HUES6 (cell line): ENCODE measurements at regions not wholly inside any gene's neighbourhood (a gene's known extent, or its start where the extent isn't known, plus 50 kb on each side); places are given as distances from the start of the nearest gene placed in this dataset.

Source experiments
- H3K27ac ChIP-seq: 2 replicates; pipeline ENCODE4 v1.7.0; 2013; ENCODE audit warnings: low read depth, mild to moderate bottlenecking, low read length, inconsistent platforms
- H3K27me3 ChIP-seq: 2 replicates; pipeline ENCODE4 v1.6.1; 2013; ENCODE audit warnings: low read length; ENCODE audit not compliant: control insufficient read depth, insufficient read depth
- H3K36me3 ChIP-seq: 2 replicates; pipeline ENCODE4 v1.6.1; 2013; ENCODE audit warnings: low read length; ENCODE audit not compliant: control insufficient read depth, insufficient read depth
- H3K4me1 ChIP-seq: 2 replicates; pipeline ENCODE4 v1.6.1; 2013; ENCODE audit warnings: low read length; ENCODE audit not compliant: control insufficient read depth, insufficient read depth
- H3K4me3 ChIP-seq: 2 replicates; pipeline ENCODE4 v1.5.1; 2013; ENCODE audit warnings: low read depth, low read length
- H3K9ac ChIP-seq: one replicate; pipeline ENCODE4 v1.6.1; 2013; ENCODE audit warnings: mild to moderate bottlenecking, low read length
- H3K9me3 ChIP-seq: 2 replicates; pipeline ENCODE4 v1.6.1; 2013; ENCODE audit warnings: low read depth, low read length; ENCODE audit not compliant: control insufficient read depth, insufficient read depth

- Histone ChIP-seq H3K27me3 (no peaks in the 10 kb centered on the region), H3K27ac (no peak overlapping the region), H3K36me3 (no peaks in the 10 kb centered on the region), H3K4me3 (no peak overlapping the region), H3K9ac (no peak overlapping the region), H3K9me3 (no peaks in the 10 kb centered on the region), H3K4me1 (peaks cover 7% of the 10 kb centered on the region; the same call in 1 of the 2 replicates)
Measured at GRCh38 chr2:66334237-66335029, 100.5 kb upstream of the MEIS1 start.

GRCh38 chr2:66331176-66331575, 103.7 kb upstream of the MEIS1 start:
- peaks cover 20% of the 10 kb centered on the region; the same call in 1 of the 2 replicates for H3K4me1 ChIP-seq
- no peak overlapping the region for H3K4me3 ChIP-seq
- no peaks in the 10 kb centered on the region for H3K36me3 ChIP-seq
- no peaks in the 10 kb centered on the region for H3K27me3 ChIP-seq
- no peak overlapping the region for H3K27ac ChIP-seq
- H3K9ac ChIP-seq, result no peak overlapping the region
- no peaks in the 10 kb centered on the region for H3K9me3 ChIP-seq

DNA sequence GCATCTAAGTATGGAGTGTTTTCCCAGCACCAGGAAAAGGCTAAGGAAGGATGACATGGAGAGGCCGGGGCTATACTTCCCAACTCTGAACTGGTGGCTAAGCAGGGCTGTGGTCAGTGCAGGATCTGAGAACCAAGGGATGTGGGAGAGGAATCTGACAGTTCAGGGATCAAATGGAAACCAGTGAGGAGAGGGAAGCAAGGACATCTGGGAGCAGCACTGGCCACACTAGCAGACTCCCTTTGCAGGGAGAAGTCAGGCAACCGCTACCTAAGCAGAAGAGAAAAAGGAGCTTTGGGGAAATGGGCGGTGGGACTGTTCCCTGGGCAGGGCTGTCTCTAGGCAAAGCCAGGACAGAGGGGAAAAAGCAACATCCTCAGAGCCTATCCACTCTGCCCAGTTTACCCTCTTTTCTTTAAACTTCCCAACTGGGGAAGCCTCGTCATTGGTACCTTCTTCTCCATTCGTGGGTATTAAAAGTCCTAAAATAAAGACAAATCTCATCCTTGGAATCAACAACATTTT, 105.8 kb upstream of the MEIS1 start:
- H3K9ac ChIP-seq, result no peak overlapping the region
- H3K9me3 ChIP-seq, result no peaks in the 10 kb centered on the region
- no peaks in the 10 kb centered on the region for H3K27me3 ChIP-seq
- peaks cover 22% of the 10 kb centered on the region; the same call in 1 of the 2 replicates for H3K4me1 ChIP-seq
- H3K27ac ChIP-seq, result no peak overlapping the region
- no peak overlapping the region for H3K4me3 ChIP-seq
- H3K36me3 ChIP-seq, result no peaks in the 10 kb centered on the region

GRCh38 chr2:66327066-66327740, 107.7 kb upstream of the MEIS1 start:
- no peak overlapping the region for H3K27ac ChIP-seq
- H3K9ac ChIP-seq, result no peak overlapping the region
- H3K9me3 ChIP-seq, result no peaks in the 10 kb centered on the region
- H3K36me3 ChIP-seq, result no peaks in the 10 kb centered on the region
- no peaks in the 10 kb centered on the region for H3K27me3 ChIP-seq
- H3K4me3 ChIP-seq, result no peak overlapping the region
- peaks cover 30% of the 10 kb centered on the region for H3K4me1 ChIP-seq

- Histone ChIP-seq H3K4me3 (no peak overlapping the region), H3K27me3 (no peaks in the 10 kb centered on the region), H3K27ac (no peak overlapping the region), H3K9ac (no peak overlapping the region), H3K36me3 (no peaks in the 10 kb centered on the region), H3K4me1 (peaks cover 30% of the 10 kb centered on the region), H3K9me3 (no peaks in the 10 kb centered on the region)
Measured at GRCh38 chr2:66324909-66325528, 109.9 kb upstream of the MEIS1 start.

DNA sequence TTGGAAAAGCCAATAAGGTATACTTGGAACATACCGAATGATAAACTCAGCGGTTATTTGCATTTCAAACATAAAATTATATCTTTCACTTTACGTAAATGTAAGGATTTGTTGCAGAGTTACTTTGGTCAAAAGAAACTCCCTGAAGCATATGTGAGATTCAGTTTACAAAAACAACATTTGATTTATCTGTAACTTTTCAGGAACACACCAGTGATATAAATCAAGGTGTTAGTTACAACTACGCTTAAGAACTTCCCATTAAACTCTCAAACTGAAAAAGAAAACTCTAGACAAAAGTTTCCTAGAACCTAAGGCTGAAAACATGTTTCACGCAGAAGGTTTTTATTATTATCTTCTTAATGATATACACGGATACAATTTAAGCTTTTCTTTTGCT, 110.6 kb upstream of the MEIS1 start:
- H3K27me3 ChIP-seq, result no peaks in the 10 kb centered on the region
- H3K36me3 ChIP-seq, result no peaks in the 10 kb centered on the region
- H3K4me1 ChIP-seq, result peaks cover 25% of the 10 kb centered on the region
- no peaks in the 10 kb centered on the region for H3K9me3 ChIP-seq
- no peak overlapping the region for H3K9ac ChIP-seq
- no peak overlapping the region for H3K4me3 ChIP-seq
- H3K27ac ChIP-seq, result no peak overlapping the region

GRCh38 chr2:66323406-66323805, 111.5 kb upstream of the MEIS1 start:
- Histone ChIP-seq H3K9ac (no peak overlapping the region), H3K27me3 (no peaks in the 10 kb centered on the region), H3K9me3 (no peaks in the 10 kb centered on the region), H3K36me3 (no peaks in the 10 kb centered on the region), H3K27ac (no peak overlapping the region), H3K4me1 (peaks cover 25% of the 10 kb centered on the region), H3K4me3 (no peak overlapping the region)

- no peaks in the 10 kb centered on the region for H3K36me3 ChIP-seq
- no peaks in the 10 kb centered on the region for H3K9me3 ChIP-seq
- no peak overlapping the region for H3K9ac ChIP-seq
- no peak overlapping the region for H3K27ac ChIP-seq
- peaks cover 28% of the 10 kb centered on the region for H3K4me1 ChIP-seq
- no peaks in the 10 kb centered on the region for H3K27me3 ChIP-seq
- H3K4me3 ChIP-seq, result no peak overlapping the region
Measured at GRCh38 chr2:66322506-66323260, 112.2 kb upstream of the MEIS1 start.

DNA sequence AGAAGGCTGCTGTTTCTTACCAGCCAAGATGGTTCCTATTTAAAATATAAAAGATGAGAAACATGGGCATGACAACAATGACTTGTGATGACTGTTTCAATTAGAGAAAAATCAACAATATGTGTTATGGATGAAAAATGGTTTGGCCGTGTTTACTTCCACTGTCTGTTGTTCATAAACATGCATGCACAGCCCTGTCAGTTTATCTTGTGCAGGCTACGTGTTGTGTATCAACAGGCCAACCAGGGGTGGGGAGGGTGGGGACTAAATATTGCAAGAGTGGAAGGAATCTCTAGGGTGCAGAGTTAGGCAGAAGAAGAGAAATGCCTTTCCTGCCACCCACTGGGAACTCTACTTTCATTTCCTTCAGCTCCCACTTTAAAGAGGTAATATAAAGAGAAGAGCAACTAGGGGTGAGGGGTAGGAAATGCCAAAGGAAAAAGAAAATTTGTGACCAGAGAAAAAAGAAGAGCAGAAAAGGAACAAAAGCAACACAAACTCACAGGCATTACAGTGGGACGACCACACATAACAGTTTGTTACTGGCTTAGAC, 116.8 kb upstream of the MEIS1 start:
- Histone ChIP-seq H3K27ac (no peak overlapping the region), H3K9ac (no peak overlapping the region), H3K36me3 (no peaks in the 10 kb centered on the region), H3K27me3 (no peaks in the 10 kb centered on the region), H3K9me3 (no peaks in the 10 kb centered on the region), H3K4me1 (peaks cover 24% of the 10 kb centered on the region), H3K4me3 (no peak overlapping the region)

DNA sequence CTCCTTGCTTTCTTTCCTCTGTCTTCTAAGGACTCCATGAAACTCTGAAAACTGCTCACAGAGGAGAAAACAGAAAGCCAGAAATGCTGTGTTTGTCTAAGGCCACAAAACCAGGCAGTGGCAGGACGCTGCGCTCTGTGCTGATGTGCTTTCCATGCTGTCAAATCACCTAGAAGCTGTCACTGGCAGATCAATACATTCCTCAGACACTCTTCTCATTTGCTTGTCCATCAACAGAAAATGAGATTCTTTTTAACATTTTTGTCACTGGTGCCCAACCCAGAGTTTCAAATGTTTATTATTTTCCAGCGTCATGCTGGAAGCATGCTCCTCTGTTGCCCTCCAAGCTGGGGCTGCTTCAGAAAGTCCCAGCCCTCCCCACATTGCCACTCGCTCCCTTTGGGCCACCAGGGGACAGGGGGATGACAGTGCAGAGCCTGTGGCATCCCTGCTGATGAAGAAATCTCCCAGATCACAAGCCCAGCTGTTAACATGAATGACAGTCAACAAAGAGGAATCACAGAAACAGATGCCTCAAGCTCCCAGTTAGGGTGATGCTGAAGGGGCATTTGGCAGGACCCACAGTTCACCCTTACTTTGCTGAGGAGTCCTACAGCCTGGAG, 117.5 kb upstream of the MEIS1 start:
- H3K27ac ChIP-seq, result no peak overlapping the region
- peaks cover 17% of the 10 kb centered on the region for H3K4me1 ChIP-seq
- H3K36me3 ChIP-seq, result no peaks in the 10 kb centered on the region
- no peaks in the 10 kb centered on the region for H3K27me3 ChIP-seq
- no peak overlapping the region for H3K4me3 ChIP-seq
- H3K9ac ChIP-seq, result no peak overlapping the region
- no peaks in the 10 kb centered on the region for H3K9me3 ChIP-seq
